ENCODE measurements at regions not wholly inside any gene's neighbourhood (a gene's known extent, or its start where the extent isn't known, plus 50 kb on each side); places are given as distances from the start of the nearest gene placed in this dataset.

DNA sequence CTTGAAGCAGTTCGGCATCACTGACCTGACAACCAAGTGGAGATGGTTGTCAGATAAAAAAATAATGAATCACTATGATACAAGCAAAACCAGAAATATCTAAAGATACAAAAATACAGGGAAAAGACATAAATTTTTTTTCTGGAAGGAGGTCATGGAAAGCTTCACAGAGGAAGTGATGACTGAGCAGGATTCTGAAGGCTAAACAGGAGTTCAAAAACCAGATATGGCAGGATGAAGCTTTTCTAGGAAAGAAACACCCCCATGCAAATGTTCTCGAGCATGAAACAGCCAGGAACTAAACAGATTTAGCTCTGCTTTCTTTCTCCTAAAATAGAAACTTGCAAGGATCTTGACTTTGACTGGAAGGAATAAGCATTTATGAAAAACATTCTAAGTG is 60.7 kb upstream of the IFNE start:
- no peak for TF ChIP-seq EZH2 (IDR thresholded peaks at IDR 0.05; ENCODE audit: borderline replicate concordance, insufficient read depth, low read depth, low read length, poor library complexity, severe bottlenecking)
- no peak for TF ChIP-seq CTCF (IDR thresholded peaks at IDR 0.05)
